Uterus (tissue), 2 donors: ENCODE measurements at regions not wholly inside any gene's neighbourhood (a gene's known extent, or its start where the extent isn't known, plus 50 kb on each side); places are given as distances from the start of the nearest gene placed in this dataset.
"Not testable (repeated sequence)": the region's sequence is repeated elsewhere in the genome, so short reads cannot be mapped to it uniquely, and the experiment has no call there.

Experiments
- POLR2A ChIP-seq, 2 donors: fragments of 450-650 bp; IDR thresholded peaks; one replicate each; pipeline ENCODE4 v1.6.1; 2016; ENCODE audit warnings: antibody characterized with exemption in 2 of 2, mild to moderate bottlenecking in 1 of 2, moderate library complexity in 1 of 2
- TF ChIP-seq, protein P1 (sequence below), 4 experiments: fragments of 200-600 bp in 2 of 4; fragments of 450-650 bp in 2 of 4; sonication (generic) in 2 of 4; IDR thresholded peaks; one replicate each; pipeline ENCODE4 v1.5.1; 2016 to 2019; ENCODE audit warnings: antibody characterized with exemption in 4 of 4, mild to moderate bottlenecking in 2 of 4, moderate library complexity in 1 of 4

DNA sequence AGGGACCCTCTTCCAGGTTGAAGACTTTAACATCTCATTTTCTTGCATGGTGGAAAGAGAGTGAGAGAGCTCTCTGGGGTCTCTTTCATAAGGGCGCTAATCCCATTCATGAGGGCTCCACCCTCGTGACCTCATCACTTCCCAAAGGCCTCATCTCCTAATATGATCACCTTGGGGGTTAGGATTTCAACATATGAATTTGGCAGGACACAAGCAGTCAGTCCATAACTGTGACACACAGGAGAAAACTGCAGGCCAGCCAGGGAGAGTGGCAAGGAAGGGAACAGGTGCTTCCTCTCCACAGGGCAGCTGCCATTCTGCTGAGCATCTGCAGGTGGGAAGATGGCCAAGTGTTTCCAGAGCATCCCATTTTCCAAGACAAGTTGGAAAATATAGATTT lies 178.9 kb downstream of the BCL2L11 start:
- TF ChIP-seq, protein P1, sequence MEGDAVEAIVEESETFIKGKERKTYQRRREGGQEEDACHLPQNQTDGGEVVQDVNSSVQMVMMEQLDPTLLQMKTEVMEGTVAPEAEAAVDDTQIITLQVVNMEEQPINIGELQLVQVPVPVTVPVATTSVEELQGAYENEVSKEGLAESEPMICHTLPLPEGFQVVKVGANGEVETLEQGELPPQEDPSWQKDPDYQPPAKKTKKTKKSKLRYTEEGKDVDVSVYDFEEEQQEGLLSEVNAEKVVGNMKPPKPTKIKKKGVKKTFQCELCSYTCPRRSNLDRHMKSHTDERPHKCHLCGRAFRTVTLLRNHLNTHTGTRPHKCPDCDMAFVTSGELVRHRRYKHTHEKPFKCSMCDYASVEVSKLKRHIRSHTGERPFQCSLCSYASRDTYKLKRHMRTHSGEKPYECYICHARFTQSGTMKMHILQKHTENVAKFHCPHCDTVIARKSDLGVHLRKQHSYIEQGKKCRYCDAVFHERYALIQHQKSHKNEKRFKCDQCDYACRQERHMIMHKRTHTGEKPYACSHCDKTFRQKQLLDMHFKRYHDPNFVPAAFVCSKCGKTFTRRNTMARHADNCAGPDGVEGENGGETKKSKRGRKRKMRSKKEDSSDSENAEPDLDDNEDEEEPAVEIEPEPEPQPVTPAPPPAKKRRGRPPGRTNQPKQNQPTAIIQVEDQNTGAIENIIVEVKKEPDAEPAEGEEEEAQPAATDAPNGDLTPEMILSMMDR (IDR thresholded peaks at IDR 0.05): not testable (repeated sequence)
- TF ChIP-seq POLR2A (IDR thresholded peaks at IDR 0.05): not testable (repeated sequence)
